HG03558 (cell line): ENCODE measurements at regions not wholly inside any gene's neighbourhood (a gene's known extent, or its start where the extent isn't known, plus 50 kb on each side); places are given as distances from the start of the nearest gene placed in this dataset.

ENCODE experiments used
- ATAC-seq: cut with Tn5 transposase; IDR thresholded peaks from one replicate; pipeline ENCODE4 v1.9.1; 2021; ENCODE audit warnings: moderate number of reproducible peaks; ENCODE audit not compliant: unreplicated experiment; ENCODE audit errors: extremely low read depth

- ATAC-seq = peak; percentile 49
Measured at GRCh38 chr15:95291898-95292472, 1038.5 kb upstream of the NR2F2 start.

- no peak for ATAC-seq
Measured at GRCh38 chr15:95292785-95293450, 1037.6 kb upstream of the NR2F2 start.

GRCh38 chr15:95293456-95294031 lies 1037.0 kb upstream of the NR2F2 start:
- no peak for ATAC-seq

- no peak for ATAC-seq
Measured at GRCh38 chr15:95295363-95295762, 1035.1 kb upstream of the NR2F2 start.

GRCh38 chr15:95295896-95296625 lies 1034.4 kb upstream of the NR2F2 start:
- no peak for ATAC-seq

- ATAC-seq = no peak
Measured at GRCh38 chr15:95296643-95297042, 1033.9 kb upstream of the NR2F2 start.

GRCh38 chr15:95298729-95299128 lies 1031.8 kb upstream of the NR2F2 start:
- no peak for ATAC-seq

GRCh38 chr15:95300958-95301357 lies 1029.5 kb upstream of the NR2F2 start:
- no peak for ATAC-seq

- no peak for ATAC-seq
Measured at GRCh38 chr15:95302206-95302605, 1028.3 kb upstream of the NR2F2 start.

GRCh38 chr15:95302809-95303208 lies 1027.7 kb upstream of the NR2F2 start:
- ATAC-seq = no peak

GRCh38 chr15:95303713-95304112 lies 1026.8 kb upstream of the NR2F2 start:
- ATAC-seq = no peak

GRCh38 chr15:95304151-95304946 lies 1026.2 kb upstream of the NR2F2 start:
- no peak for ATAC-seq

GRCh38 chr15:95304947-95305400 lies 1025.5 kb upstream of the NR2F2 start:
- ATAC-seq = no peak

GRCh38 chr15:95307115-95307514 lies 1023.4 kb upstream of the NR2F2 start:
- ATAC-seq = no peak

GRCh38 chr15:95319242-95319641 lies 1011.3 kb upstream of the NR2F2 start:
- no peak for ATAC-seq

- no peak for ATAC-seq
Measured at GRCh38 chr15:95323796-95324195, 1006.7 kb upstream of the NR2F2 start.

GRCh38 chr15:95324656-95325055 lies 1005.8 kb upstream of the NR2F2 start:
- ATAC-seq = no peak

GRCh38 chr15:95325763-95326404 lies 1004.6 kb upstream of the NR2F2 start:
- ATAC-seq = no peak

GRCh38 chr15:95326431-95327182 lies 1003.9 kb upstream of the NR2F2 start:
- no peak for ATAC-seq
